GM21526 (cell line): ENCODE measurements at regions not wholly inside any gene's neighbourhood (a gene's known extent, or its start where the extent isn't known, plus 50 kb on each side); places are given as distances from the start of the nearest gene placed in this dataset.
A peak's percentile ranks its signal among the peaks of the same experiment; 100 is the strongest.
"Not testable (repeated sequence)": the region's sequence is repeated elsewhere in the genome, so short reads cannot be mapped to it uniquely, and the experiment has no call there.

Source experiments
- ATAC-seq: cut with Tn5 transposase; IDR thresholded peaks from one replicate; pipeline ENCODE4 v1.9.1; 2021; ENCODE audit warnings: moderate library complexity; ENCODE audit not compliant: unreplicated experiment, low FRiP score

- ATAC-seq, result no peak
Observed at GRCh38 chr2:67614454-67614853, 217.3 kb downstream of the ETAA1 start.

GRCh38 chr2:67616749-67617148 is 219.6 kb downstream of the ETAA1 start:
- peak; percentile 90 for ATAC-seq

- no peak for ATAC-seq
Observed at GRCh38 chr2:67619204-67619603, 222.1 kb downstream of the ETAA1 start.

GRCh38 chr2:67623741-67624140 is 226.6 kb downstream of the ETAA1 start:
- ATAC-seq, result not testable (repeated sequence)

- ATAC-seq, result no peak
Observed at GRCh38 chr2:67625178-67625577, 228.0 kb downstream of the ETAA1 start.

GRCh38 chr2:67625690-67626475 is 228.8 kb downstream of the ETAA1 start:
- no peak for ATAC-seq

GRCh38 chr2:67626656-67627055 is 229.5 kb downstream of the ETAA1 start:
- ATAC-seq, result no peak

- no peak for ATAC-seq
Observed at GRCh38 chr2:67627456-67628207, 230.5 kb downstream of the ETAA1 start.

GRCh38 chr2:67628892-67629291 is 231.8 kb downstream of the ETAA1 start:
- ATAC-seq, result no peak

GRCh38 chr2:67631483-67631882 is 234.3 kb downstream of the ETAA1 start:
- ATAC-seq, result no peak

GRCh38 chr2:67633212-67633856 is 236.2 kb downstream of the ETAA1 start:
- ATAC-seq, result no peak

GRCh38 chr2:67638146-67638545 is 241.0 kb downstream of the ETAA1 start:
- ATAC-seq, result no peak

- ATAC-seq, result no peak
Observed at GRCh38 chr2:67641312-67642045, 244.3 kb downstream of the ETAA1 start.

GRCh38 chr2:67642046-67642382 is 244.9 kb downstream of the ETAA1 start:
- no peak for ATAC-seq

GRCh38 chr2:67642961-67643360 is 245.8 kb downstream of the ETAA1 start:
- ATAC-seq, result no peak

GRCh38 chr2:67645280-67646138 is 248.4 kb downstream of the ETAA1 start:
- ATAC-seq, result no peak

GRCh38 chr2:67646714-67647333 is 249.7 kb downstream of the ETAA1 start:
- no peak for ATAC-seq

GRCh38 chr2:67649331-67650261 is 252.5 kb downstream of the ETAA1 start:
- no peak for ATAC-seq
